ENCODE measurements at regions not wholly inside any gene's neighbourhood (a gene's known extent, or its start where the extent isn't known, plus 50 kb on each side); places are given as distances from the start of the nearest gene placed in this dataset.

DNA sequence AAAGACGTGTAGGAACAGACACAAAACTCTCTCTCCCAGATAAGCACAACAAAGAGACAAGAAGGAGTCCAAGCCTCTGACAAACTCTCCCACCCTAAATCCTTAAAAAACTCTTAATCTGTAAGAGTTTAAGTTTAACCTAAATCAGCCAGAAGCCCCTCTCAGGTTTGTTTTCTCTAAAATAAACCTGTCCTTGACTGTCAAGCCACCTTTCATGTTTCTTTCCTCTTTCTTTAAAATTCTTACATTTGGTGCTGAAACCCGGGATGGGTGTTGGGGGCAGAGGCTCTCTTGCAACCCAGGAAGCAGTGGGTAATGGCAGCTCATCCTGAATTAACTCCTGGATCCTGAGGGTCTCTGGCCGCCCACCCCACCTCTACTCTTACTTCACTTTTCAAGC, 107.8 kb upstream of the TENT5D start:
- no peak for DNase-seq (ENCODE audit: low read depth in 3 of 3)

DNA sequence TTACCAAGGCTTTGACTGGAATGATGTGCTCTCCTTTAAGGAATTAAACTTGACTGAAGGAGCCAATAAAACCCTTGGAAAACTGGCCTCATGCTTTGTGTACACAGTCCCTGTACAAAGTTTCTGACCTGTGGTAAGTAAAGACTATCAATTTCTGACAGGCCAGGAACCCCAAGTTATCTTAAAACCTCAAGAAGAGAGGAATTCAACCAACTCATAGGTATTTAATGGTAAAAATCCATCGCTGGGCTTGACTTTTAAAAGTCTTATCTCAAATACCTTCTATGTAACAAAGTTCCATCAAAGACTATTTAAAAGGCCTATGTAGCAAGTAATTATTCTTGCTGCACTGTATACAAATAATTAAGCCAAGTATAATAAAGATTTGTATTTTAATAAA, 103.7 kb upstream of the TENT5D start:
- DNase-seq (ENCODE audit: low read depth in 3 of 3) = no peak

DNA sequence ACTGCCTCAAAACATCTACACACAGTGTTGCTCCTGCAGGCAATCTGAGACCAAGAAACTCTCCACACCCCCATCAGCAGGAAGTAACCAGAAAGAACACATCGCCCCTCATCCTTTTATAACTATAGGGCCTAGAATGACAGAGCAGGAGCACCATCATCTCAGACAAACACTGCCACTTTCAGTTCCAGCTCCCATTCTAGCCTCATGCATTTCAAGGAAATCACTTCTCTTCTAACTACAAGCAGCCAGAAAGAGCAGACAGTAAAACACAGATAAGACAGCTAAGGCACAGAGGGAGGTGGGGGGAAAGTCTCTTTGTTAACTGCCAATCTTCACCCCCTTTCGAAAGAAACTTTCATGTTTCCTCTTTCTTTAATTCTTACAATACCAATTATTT, 102.6 kb upstream of the TENT5D start:
- no peak for DNase-seq (ENCODE audit: low read depth in 3 of 3)

DNA sequence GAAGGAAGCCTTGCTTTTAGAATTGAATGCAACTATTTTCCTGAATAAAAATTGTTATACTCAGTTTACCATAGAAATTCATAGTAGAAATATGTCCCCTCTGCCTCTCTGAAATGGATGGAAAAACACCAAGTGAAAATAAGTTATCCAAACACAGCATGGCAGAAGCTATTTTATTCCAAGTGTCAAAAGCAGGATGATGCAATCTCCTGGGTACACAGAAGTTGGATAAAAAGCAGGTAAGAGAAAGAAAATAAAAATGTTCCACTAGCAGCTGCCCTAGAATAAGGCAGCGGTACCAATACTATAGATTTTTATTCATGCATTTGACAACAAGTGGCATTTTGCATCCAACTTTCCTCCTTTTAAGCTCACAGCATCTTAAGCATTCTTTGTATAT, 89.0 kb upstream of the TENT5D start:
- no peak for DNase-seq (ENCODE audit: low read depth in 3 of 3)

DNA sequence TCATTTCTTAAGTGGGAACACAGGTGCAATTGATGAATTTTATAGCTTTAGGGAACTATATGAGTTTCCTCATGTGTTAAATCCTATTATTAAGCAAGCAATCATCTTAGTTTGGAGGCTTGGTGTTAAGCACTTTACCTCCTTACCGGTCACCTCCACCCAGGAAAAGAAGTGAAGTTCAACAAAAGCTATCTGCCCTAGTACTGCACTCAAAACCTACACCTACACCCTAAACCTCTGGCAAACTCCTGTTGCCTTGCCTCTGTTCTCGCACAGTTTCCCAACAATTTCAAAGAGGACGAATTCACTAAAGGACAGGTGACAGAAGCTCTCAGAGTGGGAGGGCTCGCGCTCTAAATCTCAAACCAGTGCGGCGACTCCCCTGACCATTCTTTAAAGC, 85.7 kb upstream of the TENT5D start:
- DNase-seq (ENCODE audit: low read depth in 3 of 3) = no peak

DNA sequence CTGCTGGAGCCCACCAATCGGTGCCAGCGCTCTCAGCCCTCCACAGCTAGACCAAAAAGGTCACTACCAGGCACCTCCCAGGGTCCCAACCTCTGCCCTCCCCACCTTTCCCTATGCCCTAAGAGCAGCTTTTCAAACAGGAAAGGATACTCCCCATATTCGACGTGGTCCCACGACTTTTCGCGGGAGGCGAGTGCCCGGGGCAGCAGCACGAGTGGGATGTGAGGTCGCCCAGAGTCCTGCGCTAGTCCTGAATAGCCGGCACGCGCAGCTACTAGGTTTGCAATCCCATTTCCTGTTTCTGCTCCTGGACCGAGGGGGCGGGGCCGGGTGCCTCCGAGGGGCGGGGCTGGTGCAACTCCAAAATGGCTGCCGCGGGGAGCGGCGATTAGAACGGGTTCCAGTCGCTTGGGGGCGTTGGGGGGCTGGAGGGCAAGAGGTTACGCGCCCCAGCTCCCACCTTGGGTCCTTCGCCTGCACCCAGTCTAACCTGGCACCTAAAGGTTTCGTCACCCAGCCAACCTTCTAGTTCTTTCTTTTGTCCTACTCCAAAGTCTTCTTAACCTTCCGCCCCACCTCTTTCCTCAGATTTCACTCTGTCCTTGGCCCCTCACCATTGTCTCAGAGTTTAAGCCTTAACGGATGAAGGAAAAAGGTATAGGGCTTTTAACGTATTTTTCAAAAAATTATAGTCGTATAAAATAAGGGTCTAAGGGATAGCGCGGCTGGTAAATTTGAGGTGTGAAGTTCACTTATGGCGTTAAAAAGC, 85.0 kb upstream of the TENT5D start:
- peak in 1 of 3 experiments; percentile 0 for DNase-seq (ENCODE audit: low read depth in 3 of 3)

DNA sequence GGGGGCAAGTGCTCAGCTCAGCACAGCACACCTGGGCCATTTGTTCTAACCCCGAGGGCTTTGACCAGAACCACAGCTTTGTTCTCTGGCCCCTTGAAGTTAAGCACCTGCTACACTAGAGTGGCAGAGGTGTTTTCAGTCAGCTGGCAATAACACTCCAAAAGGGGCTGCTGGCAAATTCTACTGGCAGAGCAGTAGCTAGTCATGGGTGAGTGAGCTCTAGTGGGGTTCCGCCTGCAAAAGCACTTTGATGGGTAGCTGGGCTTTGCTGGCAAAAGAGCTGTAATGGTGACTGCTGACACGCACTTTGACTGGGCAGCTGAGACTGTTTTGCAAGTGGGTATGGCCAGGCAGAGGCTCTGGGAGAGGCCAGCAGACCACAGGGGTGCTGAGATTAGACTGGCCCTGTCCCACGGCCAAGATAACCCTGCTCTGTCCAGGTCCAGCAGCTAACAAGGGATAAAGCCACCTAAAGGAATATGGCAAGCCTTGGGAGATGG, 65.2 kb upstream of the TENT5D start:
- DNase-seq (ENCODE audit: low read depth in 3 of 3) = no peak
